GM21786 (cell line): ENCODE measurements at regions not wholly inside any gene's neighbourhood (a gene's known extent, or its start where the extent isn't known, plus 50 kb on each side); places are given as distances from the start of the nearest gene placed in this dataset.
A peak's percentile ranks its signal among the peaks of the same experiment; 100 is the strongest.

Experiments used
- ATAC-seq: cut with Tn5 transposase; IDR thresholded peaks from one replicate; pipeline ENCODE4 v1.9.1; 2021; ENCODE audit not compliant: unreplicated experiment

- ATAC-seq = peak; percentile 99
These were observed 66.2 kb downstream of the PTGER2 start for GRCh38 chr14:52380294-52380693.
